Prostate gland (tissue), 2 donors: ENCODE measurements at regions not wholly inside any gene's neighbourhood (a gene's known extent, or its start where the extent isn't known, plus 50 kb on each side); places are given as distances from the start of the nearest gene placed in this dataset.

ENCODE experiments used
- DNase-seq: peaks from one replicate; pipeline ENCODE4 v3.0.0-alpha.2; 2019; ENCODE audit warnings: low spot score
- H3K27ac ChIP-seq, 2 donors: fragments of 200-600 bp; sonication (generic); 2 replicates each; pipeline ENCODE4 v1.5.1; 2017 to 2019
- H3K27me3 ChIP-seq: fragments of 200-600 bp; sonication (generic); replicated peaks from 2 replicates; pipeline ENCODE4 v1.5.1; 2019; ENCODE audit not compliant: insufficient read depth
- H3K36me3 ChIP-seq, 2 donors: fragments of 200-600 bp; sonication (generic); 1 replicate in 1 of 2; 2 replicates in 1 of 2; pipeline versions ENCODE4 v1.5.1 to v1.8.1; 2017 to 2019
- H3K4me1 ChIP-seq: fragments of 200-600 bp; sonication (generic); replicated peaks from 2 replicates; pipeline ENCODE4 v1.5.1; 2019
- H3K4me3 ChIP-seq, 2 donors: fragments of 200-600 bp; sonication (generic); 2 replicates each; pipeline ENCODE4 v1.5.1; 2017 to 2019
- H3K9me3 ChIP-seq: fragments of 200-600 bp; sonication (generic); 2 replicates; pipeline ENCODE4 v1.5.1; 2017
- POLR2A ChIP-seq: fragments of 450-650 bp; IDR thresholded peaks from one replicate; pipeline ENCODE4 v1.6.1; 2016; ENCODE audit warnings: antibody characterized with exemption, mild to moderate bottlenecking
- POLR2AphosphoS5 ChIP-seq: sonication (generic); formaldehyde crosslinking; IDR thresholded peaks from one replicate; pipeline ENCODE4 v1.6.1; 2017; ENCODE audit warnings: antibody characterized with exemption
- WGBS: methylation state at CpG from one replicate; pipeline ENCODE4 v1.1.5; 2018; 5-methylcytosine and 5-hydroxymethylcytosine counted together
- intact Hi-C: fragments of 100-400 bp; cut with DNase I; formaldehyde crosslinking; loops from one replicate; pipeline ENCODE4 v1.14.2; 2022
- TF ChIP-seq, protein P1 (sequence below), 4 experiments: fragments of 200-600 bp in 2 of 4; fragments of 450-650 bp in 2 of 4; sonication (generic) in 2 of 4; IDR thresholded peaks; 1 replicate in 3 of 4; 2 replicates in 1 of 4; pipeline ENCODE4 v1.5.1; 2016 to 2019; ENCODE audit warnings: antibody characterized with exemption in 4 of 4, mild to moderate bottlenecking in 2 of 4, moderate library complexity in 2 of 4

DNA sequence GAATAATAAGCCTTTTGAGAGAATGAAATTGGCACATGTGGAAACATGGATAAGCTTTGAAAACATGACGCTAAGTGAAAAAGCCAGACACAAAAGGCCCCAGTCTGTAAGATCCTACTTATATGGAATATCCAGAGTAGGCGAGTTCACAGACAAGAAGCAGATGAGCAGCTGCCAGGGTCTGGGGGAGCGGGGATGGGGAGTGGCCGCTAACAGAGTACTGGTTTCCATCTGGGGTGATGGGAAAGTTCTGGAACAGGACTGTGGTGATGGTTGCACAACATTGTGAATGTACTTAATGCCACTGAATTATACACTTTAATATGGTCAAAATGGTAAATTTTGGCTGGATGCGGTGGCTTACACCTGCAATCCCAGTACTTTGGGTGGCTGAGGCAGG is 126.5 kb downstream of the SPATA19 start:
- Histone ChIP-seq H3K4me3 (no peak overlapping the region), H3K9me3 (no peaks in the 10 kb centered on the region), H3K27me3 (no peaks in the 10 kb centered on the region), H3K36me3 (no peaks in the 10 kb centered on the region), H3K27ac (no peak overlapping the region), H3K4me1 (no peaks in the 10 kb centered on the region)
- DNase-seq = no peak
- intact Hi-C loops = no loop called here
- TF ChIP-seq, protein P1, sequence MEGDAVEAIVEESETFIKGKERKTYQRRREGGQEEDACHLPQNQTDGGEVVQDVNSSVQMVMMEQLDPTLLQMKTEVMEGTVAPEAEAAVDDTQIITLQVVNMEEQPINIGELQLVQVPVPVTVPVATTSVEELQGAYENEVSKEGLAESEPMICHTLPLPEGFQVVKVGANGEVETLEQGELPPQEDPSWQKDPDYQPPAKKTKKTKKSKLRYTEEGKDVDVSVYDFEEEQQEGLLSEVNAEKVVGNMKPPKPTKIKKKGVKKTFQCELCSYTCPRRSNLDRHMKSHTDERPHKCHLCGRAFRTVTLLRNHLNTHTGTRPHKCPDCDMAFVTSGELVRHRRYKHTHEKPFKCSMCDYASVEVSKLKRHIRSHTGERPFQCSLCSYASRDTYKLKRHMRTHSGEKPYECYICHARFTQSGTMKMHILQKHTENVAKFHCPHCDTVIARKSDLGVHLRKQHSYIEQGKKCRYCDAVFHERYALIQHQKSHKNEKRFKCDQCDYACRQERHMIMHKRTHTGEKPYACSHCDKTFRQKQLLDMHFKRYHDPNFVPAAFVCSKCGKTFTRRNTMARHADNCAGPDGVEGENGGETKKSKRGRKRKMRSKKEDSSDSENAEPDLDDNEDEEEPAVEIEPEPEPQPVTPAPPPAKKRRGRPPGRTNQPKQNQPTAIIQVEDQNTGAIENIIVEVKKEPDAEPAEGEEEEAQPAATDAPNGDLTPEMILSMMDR (IDR thresholded peaks at IDR 0.05) = no peak
- TF ChIP-seq POLR2A (no peak), POLR2AphosphoS5 (no peak)
- WGBS = 93% methylated on average over 5 of the region's 5 CpGs

DNA sequence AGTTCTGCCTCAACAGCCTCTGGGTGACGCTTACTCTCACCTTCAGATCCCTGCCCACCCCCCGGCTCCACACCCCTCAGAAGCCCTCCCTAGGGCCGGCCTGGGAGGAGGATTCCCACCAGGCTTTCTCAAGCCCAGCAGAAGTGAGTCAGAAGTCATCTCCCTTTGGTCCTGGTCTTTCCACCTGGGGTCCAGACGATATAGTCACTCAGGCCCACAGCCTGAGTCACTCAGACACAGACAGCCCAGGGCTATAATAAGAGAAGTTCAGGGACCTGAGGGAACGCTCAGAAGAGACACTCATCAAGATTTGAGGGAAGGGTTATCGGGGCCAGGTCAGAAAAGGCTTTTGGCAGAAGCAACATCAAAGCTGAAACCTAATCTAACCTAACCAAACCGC is 127.1 kb downstream of the SPATA19 start:
- no peak for DNase-seq
- H3K4me1 ChIP-seq = no peaks in the 10 kb centered on the region
- 83% methylated on average over 7 of the region's 7 CpGs for WGBS

GRCh38 chr11:133716602-133717001 is 128.7 kb downstream of the SPATA19 start:
- Histone ChIP-seq H3K27me3 (no peaks in the 10 kb centered on the region), H3K9me3 (no peaks in the 10 kb centered on the region), H3K4me1 (no peaks in the 10 kb centered on the region), H3K27ac (no peak overlapping the region), H3K4me3 (no peak overlapping the region), H3K36me3 (no peaks in the 10 kb centered on the region)
- DNase-seq = no peak
- intact Hi-C loops = no loop called here
- WGBS = 94% methylated on average over 7 of the region's 7 CpGs
- TF ChIP-seq POLR2AphosphoS5 (no peak), POLR2A (no peak)
- TF ChIP-seq, protein P1 (IDR thresholded peaks at IDR 0.05) = no peak

More for the DNA sequence above, 127.1 kb downstream of the SPATA19 start:
- H3K27ac ChIP-seq = no peak overlapping the region
- no peaks in the 10 kb centered on the region for H3K9me3 ChIP-seq
- no peaks in the 10 kb centered on the region for H3K36me3 ChIP-seq
- H3K4me3 ChIP-seq = no peak overlapping the region
- TF ChIP-seq, protein P1 (IDR thresholded peaks at IDR 0.05) = no peak
- TF ChIP-seq POLR2A (no peak), POLR2AphosphoS5 (no peak)
- no peaks in the 10 kb centered on the region for H3K27me3 ChIP-seq
- intact Hi-C loops = no loop called here

- TF ChIP-seq POLR2AphosphoS5 (no peak), POLR2A (no peak)
- TF ChIP-seq, protein P1 (IDR thresholded peaks at IDR 0.05) = no peak
- 80% methylated on average over 7 of the region's 7 CpGs for WGBS
- Histone ChIP-seq H3K27ac (no peak overlapping the region), H3K36me3 (no peaks in the 10 kb centered on the region), H3K4me3 (no peak overlapping the region), H3K4me1 (no peaks in the 10 kb centered on the region), H3K9me3 (no peaks in the 10 kb centered on the region), H3K27me3 (no peaks in the 10 kb centered on the region)
- no peak for DNase-seq
- intact Hi-C loops = no loop called here
These were observed 129.7 kb downstream of the SPATA19 start for GRCh38 chr11:133715602-133716001.

DNA sequence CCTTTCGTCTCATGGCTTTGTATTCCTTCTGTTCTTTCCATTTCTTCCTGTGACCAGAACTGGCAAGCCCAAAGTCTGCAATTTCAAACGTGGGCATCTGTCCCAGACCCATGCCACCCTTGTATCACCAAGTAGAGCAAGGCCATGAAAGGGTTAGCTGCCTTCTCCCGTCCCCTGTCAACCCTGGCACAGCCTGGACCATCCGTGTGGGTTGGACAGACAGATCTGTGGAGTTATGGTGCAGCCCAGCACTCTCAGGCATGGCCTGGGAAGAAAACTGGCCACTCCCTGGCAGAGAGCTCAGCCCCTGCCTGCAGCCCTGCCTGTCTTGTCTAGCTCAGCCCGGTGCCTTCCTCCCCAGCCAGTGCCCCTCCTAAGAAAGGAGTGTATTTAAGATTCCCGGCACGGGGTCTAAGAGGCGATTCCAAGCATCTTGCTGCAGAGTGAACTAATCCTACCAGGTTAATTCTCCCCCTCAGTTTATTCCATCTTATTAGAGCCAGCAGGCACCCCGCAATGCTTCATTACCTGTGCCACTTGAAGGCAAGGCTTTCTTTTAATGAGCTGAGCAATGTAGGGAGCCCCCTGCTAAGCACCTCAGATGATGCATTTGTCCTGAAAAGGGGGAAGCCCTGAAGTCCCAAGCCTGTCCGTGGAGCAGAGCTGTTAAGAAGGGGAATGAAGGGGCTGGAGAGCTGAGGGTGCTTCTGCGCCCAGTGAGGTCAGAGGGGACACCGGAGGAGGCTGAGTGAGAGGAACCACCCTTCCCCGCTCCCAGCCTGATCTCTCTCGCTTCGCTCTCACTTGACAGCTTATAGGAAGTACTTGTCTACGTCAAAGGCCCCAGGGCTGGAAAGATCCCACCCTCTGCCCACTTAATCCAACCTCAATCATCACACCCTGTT is 130.6 kb downstream of the SPATA19 start:
- intact Hi-C loops = no loop called here
- Histone ChIP-seq H3K4me3 (no peak overlapping the region), H3K27ac (no peak overlapping the region), H3K4me1 (no peaks in the 10 kb centered on the region), H3K9me3 (no peaks in the 10 kb centered on the region), H3K27me3 (no peaks in the 10 kb centered on the region), H3K36me3 (no peaks in the 10 kb centered on the region)
- no peak for DNase-seq
- TF ChIP-seq, protein P1 (IDR thresholded peaks at IDR 0.05) = no peak
- TF ChIP-seq POLR2AphosphoS5 (no peak), POLR2A (no peak)
- 69% methylated on average over 16 of the region's 16 CpGs for WGBS
